HG03565 (cell line): ENCODE measurements at regions not wholly inside any gene's neighbourhood (a gene's known extent, or its start where the extent isn't known, plus 50 kb on each side); places are given as distances from the start of the nearest gene placed in this dataset.

ENCODE experiments used
- ATAC-seq: cut with Tn5 transposase; IDR thresholded peaks from one replicate; pipeline ENCODE4 v1.9.1; 2021; ENCODE audit warnings: mild to moderate bottlenecking, moderate library complexity; ENCODE audit not compliant: unreplicated experiment

- ATAC-seq, result no peak
Measured at GRCh38 chr16:9286930-9287329, 195.5 kb downstream of the HAPSTR1 start.

- ATAC-seq, result no peak
Measured at GRCh38 chr16:9296271-9296590, 204.8 kb downstream of the HAPSTR1 start.

GRCh38 chr16:9297437-9298113 lies 206.1 kb downstream of the HAPSTR1 start:
- no peak for ATAC-seq

GRCh38 chr16:9300252-9300651 lies 208.8 kb downstream of the HAPSTR1 start:
- ATAC-seq, result no peak

GRCh38 chr16:9302072-9302471 lies 210.6 kb downstream of the HAPSTR1 start:
- no peak for ATAC-seq

- ATAC-seq, result no peak
Measured at GRCh38 chr16:9306753-9307152, 215.3 kb downstream of the HAPSTR1 start.

GRCh38 chr16:9307446-9307845 lies 216.0 kb downstream of the HAPSTR1 start:
- ATAC-seq, result no peak

GRCh38 chr16:9308356-9308801 lies 216.9 kb downstream of the HAPSTR1 start:
- no peak for ATAC-seq

GRCh38 chr16:9308850-9309249 lies 217.4 kb downstream of the HAPSTR1 start:
- no peak for ATAC-seq

- ATAC-seq, result no peak
Measured at GRCh38 chr16:9309844-9310243, 218.4 kb downstream of the HAPSTR1 start.

GRCh38 chr16:9311303-9311954 lies 220.0 kb downstream of the HAPSTR1 start:
- no peak for ATAC-seq

- ATAC-seq, result no peak
Measured at GRCh38 chr16:9316008-9316407, 224.6 kb downstream of the HAPSTR1 start.

- ATAC-seq, result no peak
Measured at GRCh38 chr16:9316615-9317014, 225.2 kb downstream of the HAPSTR1 start.

- ATAC-seq, result no peak
Measured at GRCh38 chr16:9318764-9319163, 227.3 kb downstream of the HAPSTR1 start.

GRCh38 chr16:9322769-9323168 lies 231.3 kb downstream of the HAPSTR1 start:
- no peak for ATAC-seq

GRCh38 chr16:9323170-9323569 lies 231.7 kb downstream of the HAPSTR1 start:
- ATAC-seq, result no peak

- no peak for ATAC-seq
Measured at GRCh38 chr16:9327253-9327652, 235.8 kb downstream of the HAPSTR1 start.

GRCh38 chr16:9328411-9328810 lies 237.0 kb downstream of the HAPSTR1 start:
- no peak for ATAC-seq

GRCh38 chr16:9330095-9330494 lies 238.7 kb downstream of the HAPSTR1 start:
- no peak for ATAC-seq

GRCh38 chr16:9331503-9331902 lies 240.1 kb downstream of the HAPSTR1 start:
- no peak for ATAC-seq

- no peak for ATAC-seq
Measured at GRCh38 chr16:9332574-9333148, 241.2 kb downstream of the HAPSTR1 start.

GRCh38 chr16:9333469-9333868 lies 242.0 kb downstream of the HAPSTR1 start:
- ATAC-seq, result no peak
